HEK293T (cell line): ENCODE measurements at regions not wholly inside any gene's neighbourhood (a gene's known extent, or its start where the extent isn't known, plus 50 kb on each side); places are given as distances from the start of the nearest gene placed in this dataset.

Source experiments
- CTCF ChIA-PET: fragments of 350-600 bp; formaldehyde crosslinking; extraction: SDS; loops from one replicate; lab custom pipeline; 2021; ENCODE audit warnings: antibody characterized with exemption, inconsistent platforms; lab: Yijun Ruan, JAX
- POLR2A ChIA-PET: fragments of 350-600 bp; formaldehyde crosslinking; extraction: SDS; loops from one replicate; lab custom pipeline; 2020; ENCODE audit warnings: antibody characterized with exemption, inconsistent platforms; lab: Yijun Ruan, JAX
- DNase-seq: peaks from one replicate; pipeline ENCODE4 v3.0.0; 2012; ENCODE audit warnings: mixed read lengths; ENCODE audit errors: extremely low spot score
- ARNT ChIP-seq: fragments of 450-650 bp; IDR thresholded peaks from 2 replicates; pipeline ENCODE4 v1.6.1; 2017; ENCODE audit warnings: mild to moderate bottlenecking
- BHLHE40 ChIP-seq: fragments of 450-650 bp; IDR thresholded peaks from 2 replicates; pipeline ENCODE4 v1.6.1; 2016; ENCODE audit warnings: mild to moderate bottlenecking, moderate library complexity, borderline replicate concordance
- CTBP1 ChIP-seq: fragments of 450-650 bp; IDR thresholded peaks from 2 replicates; pipeline ENCODE4 v1.6.1; 2016; ENCODE audit warnings: borderline replicate concordance
- ELF4 ChIP-seq: fragments of 450-650 bp; IDR thresholded peaks from 2 replicates; pipeline ENCODE4 v1.6.1; 2017; ENCODE audit warnings: antibody characterized with exemption
- FOXA1 ChIP-seq: fragments of 450-650 bp; IDR thresholded peaks from 2 replicates; pipeline ENCODE4 v1.6.1; 2016; ENCODE audit warnings: mild to moderate bottlenecking
- FOXK2 ChIP-seq: fragments of 450-650 bp; IDR thresholded peaks from 2 replicates; pipeline ENCODE4 v1.6.1; 2016; ENCODE audit warnings: mild to moderate bottlenecking
- FOXM1 ChIP-seq: fragments of 450-650 bp; IDR thresholded peaks from 2 replicates; pipeline ENCODE4 v1.6.1; 2017; ENCODE audit warnings: mild to moderate bottlenecking, borderline replicate concordance
- HDGF ChIP-seq: fragments of 450-650 bp; IDR thresholded peaks from 2 replicates; pipeline ENCODE4 v1.6.1; 2017; ENCODE audit warnings: antibody characterized with exemption, borderline replicate concordance
- L3MBTL2 ChIP-seq: fragments of 450-650 bp; conservative IDR thresholded peaks from 2 replicates; pipeline ENCODE4 v1.6.1; 2016; ENCODE audit warnings: mild to moderate bottlenecking
- LEF1 ChIP-seq: fragments of 450-650 bp; IDR thresholded peaks from 2 replicates; pipeline ENCODE4 v1.6.1; 2017; ENCODE audit warnings: mild to moderate bottlenecking, borderline replicate concordance
- NFRKB ChIP-seq: fragments of 450-650 bp; IDR thresholded peaks from 2 replicates; pipeline ENCODE4 v1.6.1; 2016; ENCODE audit warnings: mild to moderate bottlenecking, moderate library complexity
- SP1 ChIP-seq: fragments of 450-650 bp; IDR thresholded peaks from 2 replicates; pipeline ENCODE4 v1.6.1; 2017
- SUZ12 ChIP-seq: fragments of 450-650 bp; IDR thresholded peaks from 2 replicates; pipeline ENCODE4 v1.6.1; 2016; ENCODE audit warnings: mild to moderate bottlenecking
- TARDBP ChIP-seq: fragments of 450-650 bp; IDR thresholded peaks from 2 replicates; pipeline ENCODE4 v1.6.1; 2016
- ZNF384 ChIP-seq: fragments of 450-650 bp; IDR thresholded peaks from 2 replicates; pipeline ENCODE4 v1.6.1; 2016
- TF ChIP-seq, protein P1 (sequence below): fragments of 450-650 bp; IDR thresholded peaks from 2 replicates; pipeline ENCODE4 v1.6.1; 2016

DNA sequence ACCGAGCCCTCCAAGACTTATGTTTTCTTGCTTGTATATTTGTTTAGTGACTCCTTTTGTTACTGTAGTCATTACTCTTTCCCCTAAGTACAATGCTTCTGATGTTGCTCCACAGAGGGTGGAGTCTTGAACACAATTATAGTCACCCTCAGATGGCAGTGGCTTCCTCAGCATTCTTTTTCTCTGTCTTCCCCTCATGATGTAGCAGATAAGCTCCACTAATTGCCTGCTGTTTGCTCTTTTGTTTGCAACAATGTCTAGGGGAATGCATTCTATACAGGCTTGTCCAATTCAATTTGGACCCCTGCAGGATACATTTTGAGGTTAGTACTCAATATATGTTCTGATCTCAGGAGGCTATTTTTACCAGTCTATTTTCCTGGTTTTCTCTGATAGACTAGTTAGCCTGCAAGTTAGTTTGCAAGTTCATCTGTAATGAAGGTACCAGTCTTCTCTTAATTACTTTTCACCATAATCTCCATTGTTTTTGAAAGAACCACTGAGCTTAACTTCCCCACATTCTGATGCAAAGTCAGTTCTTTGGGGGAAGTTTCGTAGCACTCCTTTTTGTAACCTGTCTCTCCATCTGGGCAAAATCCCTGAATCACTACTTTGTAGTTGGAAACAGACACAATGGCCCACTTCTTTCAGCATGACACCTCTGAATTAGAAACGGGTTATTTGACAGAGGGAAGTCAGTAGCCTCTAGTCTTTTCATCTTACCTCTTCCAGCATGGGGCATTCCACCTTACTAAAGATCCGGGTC, 1509.2 kb downstream of the CDH11 start:
- no peak for DNase-seq
- CTCF ChIA-PET = no interaction called here
- TF ChIP-seq BHLHE40 (no peak), CTBP1 (no peak), ARNT (no peak), LEF1 (no peak), L3MBTL2 (no peak), FOXA1 (no peak), ELF4 (no peak), FOXK2 (no peak), SUZ12 (no peak), NFRKB (no peak), TARDBP (no peak), FOXM1 (no peak), ZNF384 (no peak), SP1 (no peak), HDGF (no peak)
- TF ChIP-seq, protein P1, sequence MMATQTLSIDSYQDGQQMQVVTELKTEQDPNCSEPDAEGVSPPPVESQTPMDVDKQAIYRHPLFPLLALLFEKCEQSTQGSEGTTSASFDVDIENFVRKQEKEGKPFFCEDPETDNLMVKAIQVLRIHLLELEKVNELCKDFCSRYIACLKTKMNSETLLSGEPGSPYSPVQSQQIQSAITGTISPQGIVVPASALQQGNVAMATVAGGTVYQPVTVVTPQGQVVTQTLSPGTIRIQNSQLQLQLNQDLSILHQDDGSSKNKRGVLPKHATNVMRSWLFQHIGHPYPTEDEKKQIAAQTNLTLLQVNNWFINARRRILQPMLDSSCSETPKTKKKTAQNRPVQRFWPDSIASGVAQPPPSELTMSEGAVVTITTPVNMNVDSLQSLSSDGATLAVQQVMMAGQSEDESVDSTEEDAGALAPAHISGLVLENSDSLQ = no peak
- POLR2A ChIA-PET = no interaction called here

DNA sequence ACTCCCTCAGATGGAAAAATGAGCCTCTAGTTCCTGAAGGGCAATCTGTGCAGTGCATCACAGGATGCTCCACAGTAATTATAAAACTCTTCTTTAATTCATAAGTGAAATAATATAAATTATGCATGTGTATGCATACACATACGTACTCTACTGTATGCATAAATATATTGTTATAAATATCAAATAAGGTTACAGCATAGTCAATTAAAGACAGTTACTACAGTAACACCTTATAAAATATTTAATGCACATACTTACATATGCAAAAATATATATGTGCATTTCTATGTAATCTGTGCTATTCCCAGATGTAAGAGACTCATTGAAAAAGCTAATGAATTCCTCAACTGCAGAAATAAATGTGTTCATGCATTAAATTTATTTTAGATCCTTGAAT, 1515.1 kb downstream of the CDH11 start:
- ChIA-PET POLR2A (no interaction called here), CTCF (no interaction called here)
- TF ChIP-seq TARDBP (no peak), BHLHE40 (no peak), L3MBTL2 (no peak), FOXA1 (no peak), SP1 (no peak), LEF1 (no peak), FOXM1 (no peak), ARNT (no peak), HDGF (no peak), ELF4 (no peak), CTBP1 (no peak), FOXK2 (no peak), SUZ12 (no peak), NFRKB (no peak), ZNF384 (no peak)
- TF ChIP-seq, protein P1 = no peak
- no peak for DNase-seq

DNA sequence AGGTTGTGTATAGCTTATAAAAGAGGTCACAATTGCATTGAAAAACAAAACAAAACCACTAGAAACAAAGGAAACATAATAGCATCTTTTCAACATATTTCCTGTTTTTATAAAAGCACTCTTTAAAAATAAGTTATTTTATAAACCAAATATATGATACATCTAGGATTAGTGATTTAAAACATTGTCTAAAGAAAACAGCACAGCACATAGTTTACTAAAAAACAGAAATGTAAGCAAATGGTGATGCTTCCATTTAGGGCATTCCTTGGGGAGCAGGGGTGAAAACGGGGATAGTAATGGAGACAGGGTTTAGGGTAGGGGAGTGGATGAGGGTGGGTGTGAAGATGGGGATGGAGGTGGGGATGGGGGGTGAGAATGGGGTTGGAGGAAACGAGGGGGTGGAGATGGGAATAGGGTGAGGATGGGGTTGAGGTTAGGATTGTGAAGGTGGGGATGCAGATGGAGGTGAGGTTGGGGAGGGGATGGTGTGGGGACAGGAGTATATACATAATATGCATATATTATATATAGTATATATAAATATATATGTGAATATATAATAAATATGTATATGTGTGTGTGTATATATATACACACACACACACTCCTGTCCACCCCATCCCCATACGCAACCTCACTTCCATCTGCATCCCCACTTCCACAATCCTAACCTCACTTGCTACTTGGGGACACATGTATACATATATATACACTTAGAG, 1519.5 kb downstream of the CDH11 start:
- POLR2A ChIA-PET = no interaction called here
- CTCF ChIA-PET = no interaction called here
- DNase-seq = no peak
- TF ChIP-seq SUZ12 (no peak), ZNF384 (no peak), FOXK2 (no peak), LEF1 (no peak), L3MBTL2 (no peak), ELF4 (no peak), CTBP1 (no peak), SP1 (no peak), NFRKB (no peak)
- TF ChIP-seq, protein P1 = no peak

DNA sequence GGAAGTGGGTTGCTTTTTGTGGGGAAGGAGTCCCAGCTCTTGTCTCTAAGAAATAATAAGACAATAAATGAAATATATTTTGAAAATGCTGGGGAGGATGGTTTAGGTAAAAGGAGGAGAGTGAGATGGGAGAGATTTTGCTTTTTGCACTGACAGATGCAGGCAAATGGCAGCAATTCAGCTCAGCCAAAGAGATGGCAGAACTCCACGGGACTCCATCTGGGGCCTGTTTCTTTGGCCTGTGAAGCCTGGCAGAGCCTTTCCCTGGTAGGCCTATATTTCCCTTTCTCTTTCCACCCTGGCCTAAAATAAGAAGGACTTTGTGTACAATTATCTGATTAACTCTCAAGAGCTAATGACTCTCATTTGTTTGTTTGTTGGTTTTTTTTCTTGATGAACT, 1525.1 kb downstream of the CDH11 start:
- DNase-seq = no peak
- ChIA-PET POLR2A (no interaction called here), CTCF (no interaction called here)
- TF ChIP-seq FOXM1 (no peak), FOXK2 (no peak), LEF1 (no peak), CTBP1 (no peak), ELF4 (no peak), FOXA1 (no peak), BHLHE40 (no peak), SUZ12 (no peak), NFRKB (no peak), ZNF384 (no peak), TARDBP (no peak), ARNT (no peak), HDGF (no peak), SP1 (no peak), L3MBTL2 (no peak)
- TF ChIP-seq, protein P1 = no peak

DNA sequence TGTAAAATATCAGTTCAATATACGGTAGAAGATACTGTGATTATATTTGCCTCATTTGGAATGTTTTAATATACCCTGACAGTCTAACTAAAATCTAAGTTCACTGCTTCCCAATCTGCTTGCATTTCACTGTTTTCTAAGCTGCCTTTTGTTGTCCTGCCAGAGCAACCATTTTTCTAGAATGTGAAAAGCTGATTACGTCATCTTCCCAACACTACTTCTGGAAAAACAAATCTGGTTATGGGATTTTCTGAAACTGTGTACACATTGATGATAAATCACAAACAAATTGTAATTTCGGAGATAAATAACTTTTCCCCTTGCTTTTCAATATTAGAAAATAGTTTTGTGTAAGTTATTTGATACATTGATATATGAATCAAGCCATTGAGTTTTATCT, 1529.0 kb downstream of the CDH11 start:
- ChIA-PET POLR2A (no interaction called here), CTCF (no interaction called here)
- no peak for TF ChIP-seq ZNF384
- TF ChIP-seq HDGF = no peak
- TF ChIP-seq FOXA1 = no peak
- TF ChIP-seq TARDBP = no peak
- no peak for TF ChIP-seq BHLHE40
- TF ChIP-seq NFRKB = no peak
- no peak for TF ChIP-seq FOXM1
- no peak for TF ChIP-seq CTBP1
- no peak for TF ChIP-seq LEF1
- no peak for DNase-seq
